MM.1S (cell line): ENCODE measurements at regions not wholly inside any gene's neighbourhood (a gene's known extent, or its start where the extent isn't known, plus 50 kb on each side); places are given as distances from the start of the nearest gene placed in this dataset.

ENCODE experiments used
- CTCF ChIP-seq: fragments of 300-600 bp; sonication (generic); IDR thresholded peaks from 2 replicates; pipeline ENCODE4 v1.5.1; 2016; ENCODE audit warnings: antibody characterized with exemption, low read length, mixed read lengths
- EZH2 ChIP-seq: fragments of 300-600 bp; sonication (generic); optimal IDR thresholded peaks from 2 replicates; pipeline ENCODE3; 2017; ENCODE audit warnings: low read depth, mild to moderate bottlenecking, antibody characterized with exemption, low read length, mixed read lengths

DNA sequence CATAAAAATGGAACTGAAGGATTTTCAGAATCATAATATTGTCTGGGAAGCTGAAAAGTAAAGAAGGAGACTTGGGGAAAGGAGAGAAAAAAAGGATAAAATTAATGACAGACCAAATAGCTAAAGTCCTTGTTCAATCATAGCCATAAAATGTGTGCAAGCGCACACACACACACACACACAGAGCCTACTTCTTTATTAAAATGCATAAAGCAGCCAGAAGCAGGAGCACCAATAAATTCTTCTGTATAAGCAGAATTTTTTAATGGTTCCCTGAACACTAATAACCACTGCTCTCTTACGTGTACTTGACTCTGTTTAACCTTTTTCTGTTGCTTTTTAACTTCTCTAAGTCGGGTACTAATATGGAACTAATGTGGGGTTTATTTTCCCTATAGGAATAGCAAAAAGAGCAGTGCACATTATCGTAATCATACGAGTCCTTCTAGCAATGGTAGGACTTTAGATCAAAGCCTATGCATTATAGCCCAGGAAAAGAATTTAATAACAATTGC, 131.0 kb upstream of the PSMD7 start:
- TF ChIP-seq EZH2 (no peak), CTCF (no peak)
